GM23338 (cell line): ENCODE measurements at regions not wholly inside any gene's neighbourhood (a gene's known extent, or its start where the extent isn't known, plus 50 kb on each side); places are given as distances from the start of the nearest gene placed in this dataset.

Source experiments
- ATAC-seq: fragments of 200-7000 bp; cut with Tn5 transposase; 3 replicates; pipeline ENCODE4 v1.9.1; 2020
- DNase-seq: peaks from one replicate; pipeline ENCODE4 v3.0.0-alpha.2; 2015; ENCODE audit warnings: low spot score
- H2AFZ ChIP-seq: fragments of 200-600 bp; sonication (generic); 2 replicates; pipeline ENCODE4 v1.8.0; 2016; ENCODE audit warnings: antibody characterized with exemption, mild to moderate bottlenecking, moderate library complexity
- H3F3A ChIP-seq: fragments of 200-600 bp; sonication (generic); replicated peaks from 2 replicates; pipeline ENCODE4 v1.8.0; 2017; ENCODE audit warnings: antibody characterized with exemption, mixed run types, low read depth
- H3K27ac ChIP-seq: fragments of 200-600 bp; sonication (generic); 2 replicates; pipeline ENCODE4 v1.6.1; 2016; ENCODE audit warnings: low read depth
- H3K27me3 ChIP-seq: fragments of 200-600 bp; sonication (generic); 2 replicates; pipeline ENCODE4 v1.8.0; 2016; ENCODE audit warnings: mild to moderate bottlenecking, mixed run types, moderate library complexity; ENCODE audit not compliant: insufficient read depth
- H3K36me3 ChIP-seq: fragments of 200-600 bp; sonication (generic); 2 replicates; pipeline ENCODE4 v1.8.0; 2016; ENCODE audit warnings: mild to moderate bottlenecking; ENCODE audit not compliant: insufficient read depth
- H3K4me1 ChIP-seq: fragments of 200-600 bp; sonication (generic); 2 replicates; pipeline ENCODE4 v1.8.0; 2016; ENCODE audit warnings: mild to moderate bottlenecking, moderate library complexity; ENCODE audit not compliant: insufficient read depth
- H3K4me2 ChIP-seq: fragments of 200-600 bp; sonication (generic); 2 replicates; pipeline ENCODE4 v1.7.1; 2017; ENCODE audit warnings: mixed run types
- H3K4me3 ChIP-seq: fragments of 200-600 bp; sonication (generic); 2 replicates; pipeline ENCODE4 v1.6.1; 2016; ENCODE audit warnings: mixed run types
- H3K79me2 ChIP-seq: fragments of 200-600 bp; sonication (generic); replicated peaks from 2 replicates; pipeline ENCODE4 v1.8.0; 2017; ENCODE audit warnings: mild to moderate bottlenecking; ENCODE audit not compliant: insufficient read depth
- H3K9me2 ChIP-seq: fragments of 200-600 bp; sonication (generic); 2 replicates; pipeline ENCODE4 v1.8.0; 2017; ENCODE audit not compliant: insufficient read depth
- H4K20me1 ChIP-seq: fragments of 200-600 bp; sonication (generic); replicated peaks from 2 replicates; pipeline ENCODE4 v1.8.0; 2017; ENCODE audit warnings: mild to moderate bottlenecking; ENCODE audit not compliant: insufficient read depth
- H3K27ac Mint-ChIP-seq: 2 replicates; pipeline ENCODE4 v1.8.0; 2020; ENCODE audit warnings: inconsistent platforms, mild to moderate bottlenecking, moderate library complexity, mixed read lengths
- H3K27me3 Mint-ChIP-seq: 3 replicates; pipeline ENCODE4 v1.8.0; 2022; ENCODE audit warnings: low read depth, mild to moderate bottlenecking, moderate library complexity, mixed read lengths, inconsistent platforms; ENCODE audit not compliant: insufficient read depth, poor library complexity
- H3K36me3 Mint-ChIP-seq: 3 replicates; pipeline ENCODE4 v1.8.0; 2021; ENCODE audit warnings: low read depth, mild to moderate bottlenecking, inconsistent platforms, moderate library complexity, mixed read lengths
- H3K4me1 Mint-ChIP-seq: 3 replicates; pipeline ENCODE4 v1.8.0; 2020; ENCODE audit warnings: mild to moderate bottlenecking, inconsistent platforms, mixed read lengths
- H3K4me3 Mint-ChIP-seq: 3 replicates; pipeline ENCODE4 v1.8.0; 2021; ENCODE audit warnings: moderate library complexity, mild to moderate bottlenecking, inconsistent platforms, mixed read lengths
- H3K9me3 Mint-ChIP-seq: 3 replicates; pipeline ENCODE4 v1.8.0; 2020; ENCODE audit warnings: moderate library complexity, mild to moderate bottlenecking, inconsistent platforms, mixed read lengths
- CREB1 ChIP-seq: fragments of 250-450 bp; sonication (Bioruptor Pico); IDR thresholded peaks from 2 replicates; pipeline ENCODE4 v1.5.0; 2020; ENCODE audit warnings: low read depth, mild to moderate bottlenecking, moderate library complexity
- EZH2phosphoT487 ChIP-seq: fragments of 200-600 bp; sonication (generic); IDR thresholded peaks from one replicate; pipeline ENCODE4 v1.8.1; 2018; ENCODE audit warnings: antibody characterized with exemption; ENCODE audit not compliant: unreplicated experiment
- JUNB ChIP-seq: IDR thresholded peaks from one replicate; pipeline ENCODE4 v1.6.1; 2016; ENCODE audit warnings: antibody characterized with exemption; ENCODE audit not compliant: unreplicated experiment
- NANOG ChIP-seq: IDR thresholded peaks from 2 replicates; pipeline ENCODE4 v1.6.1; 2016; ENCODE audit warnings: antibody characterized with exemption, borderline replicate concordance
- POLR2AphosphoS5 ChIP-seq: IDR thresholded peaks from 2 replicates; pipeline ENCODE4 v1.6.1; 2016; ENCODE audit warnings: antibody characterized with exemption, low read depth
- ZNF114 ChIP-seq: fragments of 250-450 bp; sonication (Bioruptor Pico); IDR thresholded peaks from 2 replicates; pipeline ENCODE4 v1.5.0; 2020; ENCODE audit warnings: mild to moderate bottlenecking, moderate library complexity
- ZNF331 ChIP-seq: fragments of 250-450 bp; sonication (Bioruptor Pico); IDR thresholded peaks from 2 replicates; pipeline ENCODE4 v1.5.0; 2020; ENCODE audit warnings: low read depth, mild to moderate bottlenecking, moderate library complexity
- ZNF462 ChIP-seq: fragments of 250-450 bp; sonication (Bioruptor Pico); IDR thresholded peaks from 2 replicates; pipeline ENCODE4 v1.5.0; 2020; ENCODE audit warnings: mild to moderate bottlenecking, moderate library complexity
- TF ChIP-seq, protein P1 (sequence below): IDR thresholded peaks from 2 replicates; pipeline ENCODE4 v1.6.1; 2016; ENCODE audit warnings: antibody characterized with exemption
- TF ChIP-seq, protein P2 (sequence below): IDR thresholded peaks from one replicate; pipeline ENCODE4 v1.6.1; 2018; ENCODE audit warnings: antibody characterized with exemption; ENCODE audit not compliant: unreplicated experiment

- peaks cover 3% of the 10 kb centered on the region; the same call in 1 of the 2 replicates for H3K9me2 ChIP-seq
- TF ChIP-seq ZNF331 (CRISPR knock-in tag) (no peak), CREB1 (CRISPR knock-in tag) (no peak), POLR2AphosphoS5 (no peak), ZNF462 (CRISPR knock-in tag) (no peak), ZNF114 (CRISPR knock-in tag) (no peak), JUNB (no peak), EZH2phosphoT487 (no peak), NANOG (no peak)
- TF ChIP-seq, protein P1, sequence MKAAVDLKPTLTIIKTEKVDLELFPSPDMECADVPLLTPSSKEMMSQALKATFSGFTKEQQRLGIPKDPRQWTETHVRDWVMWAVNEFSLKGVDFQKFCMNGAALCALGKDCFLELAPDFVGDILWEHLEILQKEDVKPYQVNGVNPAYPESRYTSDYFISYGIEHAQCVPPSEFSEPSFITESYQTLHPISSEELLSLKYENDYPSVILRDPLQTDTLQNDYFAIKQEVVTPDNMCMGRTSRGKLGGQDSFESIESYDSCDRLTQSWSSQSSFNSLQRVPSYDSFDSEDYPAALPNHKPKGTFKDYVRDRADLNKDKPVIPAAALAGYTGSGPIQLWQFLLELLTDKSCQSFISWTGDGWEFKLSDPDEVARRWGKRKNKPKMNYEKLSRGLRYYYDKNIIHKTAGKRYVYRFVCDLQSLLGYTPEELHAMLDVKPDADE = no peak
- TF ChIP-seq, protein P2, sequence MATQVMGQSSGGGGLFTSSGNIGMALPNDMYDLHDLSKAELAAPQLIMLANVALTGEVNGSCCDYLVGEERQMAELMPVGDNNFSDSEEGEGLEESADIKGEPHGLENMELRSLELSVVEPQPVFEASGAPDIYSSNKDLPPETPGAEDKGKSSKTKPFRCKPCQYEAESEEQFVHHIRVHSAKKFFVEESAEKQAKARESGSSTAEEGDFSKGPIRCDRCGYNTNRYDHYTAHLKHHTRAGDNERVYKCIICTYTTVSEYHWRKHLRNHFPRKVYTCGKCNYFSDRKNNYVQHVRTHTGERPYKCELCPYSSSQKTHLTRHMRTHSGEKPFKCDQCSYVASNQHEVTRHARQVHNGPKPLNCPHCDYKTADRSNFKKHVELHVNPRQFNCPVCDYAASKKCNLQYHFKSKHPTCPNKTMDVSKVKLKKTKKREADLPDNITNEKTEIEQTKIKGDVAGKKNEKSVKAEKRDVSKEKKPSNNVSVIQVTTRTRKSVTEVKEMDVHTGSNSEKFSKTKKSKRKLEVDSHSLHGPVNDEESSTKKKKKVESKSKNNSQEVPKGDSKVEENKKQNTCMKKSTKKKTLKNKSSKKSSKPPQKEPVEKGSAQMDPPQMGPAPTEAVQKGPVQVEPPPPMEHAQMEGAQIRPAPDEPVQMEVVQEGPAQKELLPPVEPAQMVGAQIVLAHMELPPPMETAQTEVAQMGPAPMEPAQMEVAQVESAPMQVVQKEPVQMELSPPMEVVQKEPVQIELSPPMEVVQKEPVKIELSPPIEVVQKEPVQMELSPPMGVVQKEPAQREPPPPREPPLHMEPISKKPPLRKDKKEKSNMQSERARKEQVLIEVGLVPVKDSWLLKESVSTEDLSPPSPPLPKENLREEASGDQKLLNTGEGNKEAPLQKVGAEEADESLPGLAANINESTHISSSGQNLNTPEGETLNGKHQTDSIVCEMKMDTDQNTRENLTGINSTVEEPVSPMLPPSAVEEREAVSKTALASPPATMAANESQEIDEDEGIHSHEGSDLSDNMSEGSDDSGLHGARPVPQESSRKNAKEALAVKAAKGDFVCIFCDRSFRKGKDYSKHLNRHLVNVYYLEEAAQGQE = no peak
- no peaks in the 10 kb centered on the region for H4K20me1 ChIP-seq
- no peak for ATAC-seq
- H3K27ac ChIP-seq = no peak overlapping the region
- H2AFZ ChIP-seq = peak overlapping the region; percentile 80; the same call in 1 of the 2 replicates
- Mint-ChIP-seq H3K4me1 (no peaks in the 10 kb centered on the region), H3K36me3 (no peaks in the 10 kb centered on the region), H3K27me3 (no peaks in the 10 kb centered on the region), H3K27ac (no peak overlapping the region), H3K4me3 (no peak overlapping the region), H3K9me3 (no peaks in the 10 kb centered on the region)
- no peaks in the 10 kb centered on the region for H3F3A ChIP-seq
- no peak overlapping the region for H3K4me2 ChIP-seq
- no peaks in the 10 kb centered on the region; the same call in 1 of the 2 replicates for H3K36me3 ChIP-seq
- DNase-seq = no peak
- no peaks in the 10 kb centered on the region for H3K27me3 ChIP-seq
- no peaks in the 10 kb centered on the region for H3K4me1 ChIP-seq
- no peak overlapping the region for H3K4me3 ChIP-seq
- no peaks in the 10 kb centered on the region for H3K79me2 ChIP-seq
Measured at GRCh38 chr12:42855362-42855950, 265.9 kb upstream of the PRICKLE1 start.
